Spleen (tissue), 7 donors: ENCODE measurements at regions not wholly inside any gene's neighbourhood (a gene's known extent, or its start where the extent isn't known, plus 50 kb on each side); places are given as distances from the start of the nearest gene placed in this dataset.
"Not testable (repeated sequence)": the region's sequence is repeated elsewhere in the genome, so short reads cannot be mapped to it uniquely, and the experiment has no call there.

ENCODE experiments used
- CTCF ChIP-seq, 11 experiments: fragments of 200-600 bp in 7 of 11; fragments of 450-650 bp in 4 of 11; sonication (generic) in 4 of 11; IDR thresholded peaks in 8 of 11; conservative IDR thresholded peaks in 3 of 11; 1 replicate in 7 of 11; 2 replicates in 4 of 11; pipeline versions ENCODE4 v1.4.0 to v1.8.0; 2016 to 2021; ENCODE audit warnings: antibody characterized with exemption in 11 of 11, inconsistent platforms in 4 of 11, mild to moderate bottlenecking in 1 of 11
- POLR2A ChIP-seq, 3 donors: fragments of 450-650 bp; IDR thresholded peaks; one replicate each; pipeline ENCODE4 v1.5.1; 2017; ENCODE audit warnings: antibody characterized with exemption in 3 of 3, mild to moderate bottlenecking in 1 of 3
- donor health status: DM: no; HTN: no; CAD: no; lungs with moderate emphysema.
- donor health status: DM: no; HTN: no; CAD: no.
- donor health status: DM: no; HTN: no; CAD: no.

GRCh38 chr3:4253072-4253832, 49.9 kb upstream of the SETMAR start:
- not testable (repeated sequence) for TF ChIP-seq CTCF (IDR thresholded peaks at IDR 0.05 in 8 of 11, conservative IDR thresholded peaks at IDR 0.05 in 3 of 11); POLR2A (IDR thresholded peaks at IDR 0.05)
